ENCODE measurements at regions not wholly inside any gene's neighbourhood (a gene's known extent, or its start where the extent isn't known, plus 50 kb on each side); places are given as distances from the start of the nearest gene placed in this dataset.

DNA sequence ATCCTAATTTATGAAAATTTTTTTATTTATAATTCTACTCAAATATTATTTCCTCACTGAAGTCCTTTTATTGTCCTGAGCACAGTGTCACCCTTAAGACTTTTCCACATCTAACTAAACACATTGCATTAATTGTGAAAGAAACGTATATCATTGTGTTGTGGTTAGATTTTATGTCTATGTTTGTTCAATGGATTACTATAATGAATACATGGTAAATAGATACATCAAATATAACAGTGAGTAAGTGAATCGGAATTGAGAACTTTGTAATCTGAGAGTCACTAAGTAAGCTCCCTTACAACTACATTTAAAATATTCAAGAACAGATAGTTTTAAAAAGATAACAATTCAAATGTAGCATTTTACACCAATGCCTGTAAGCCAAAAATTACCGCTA is 417.6 kb upstream of the PCDH20 start:
- Mint-ChIP-seq H3K9me3 (peaks cover 0 to 6% (median 3%) of the 10 kb centered on the region in 7 donors), H3K4me1 (no peaks in the 10 kb centered on the region), H3K4me3 (no peak overlapping the region), H3K36me3 (no peaks in the 10 kb centered on the region), H3K27ac (no peak overlapping the region), H3K27me3 (no peaks in the 10 kb centered on the region)
- ATAC-seq (ENCODE audit: low read depth in 2 of 2): no peak
- DNase-seq: no peak

DNA sequence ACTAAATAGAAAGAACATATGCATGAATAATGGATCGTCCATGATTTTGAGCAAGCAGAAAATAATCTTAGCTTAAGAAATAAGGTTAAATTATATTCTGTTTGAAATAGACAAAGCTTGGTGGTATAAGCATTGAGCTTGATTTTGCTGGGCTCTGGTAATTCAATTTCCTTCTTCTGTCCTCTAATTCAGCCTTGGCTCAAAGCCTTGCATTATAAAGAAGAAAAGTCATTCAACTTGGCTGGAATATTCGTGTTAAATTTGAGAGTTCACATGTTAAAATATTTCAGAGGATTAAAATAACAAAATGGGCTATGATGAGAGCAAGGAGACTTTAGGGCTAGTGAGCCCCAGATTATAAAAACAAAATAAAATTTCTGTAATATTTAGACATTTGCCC is 415.4 kb upstream of the PCDH20 start:
- H3K27ac Mint-ChIP-seq: no peak overlapping the region
- no peaks in the 10 kb centered on the region for H3K36me3 Mint-ChIP-seq
- DNase-seq (no peak), ATAC-seq (ENCODE audit: low read depth in 2 of 2) (no peak)
- H3K4me1 Mint-ChIP-seq: no peaks in the 10 kb centered on the region
- no peak overlapping the region for H3K4me3 Mint-ChIP-seq
- no peaks in the 10 kb centered on the region for H3K27me3 Mint-ChIP-seq
- H3K9me3 Mint-ChIP-seq: peaks cover 0 to 9% (median 3%) of the 10 kb centered on the region in 7 donors

GRCh38 chr13:61830475-61830874 is 414.8 kb upstream of the PCDH20 start:
- Mint-ChIP-seq H3K9me3 (peaks cover 0 to 7% (median 3%) of the 10 kb centered on the region in 7 donors), H3K27me3 (no peaks in the 10 kb centered on the region), H3K4me1 (no peaks in the 10 kb centered on the region), H3K4me3 (no peak overlapping the region), H3K36me3 (no peaks in the 10 kb centered on the region), H3K27ac (no peak overlapping the region)
- ATAC-seq (ENCODE audit: low read depth in 2 of 2): no peak
- no peak for DNase-seq

DNA sequence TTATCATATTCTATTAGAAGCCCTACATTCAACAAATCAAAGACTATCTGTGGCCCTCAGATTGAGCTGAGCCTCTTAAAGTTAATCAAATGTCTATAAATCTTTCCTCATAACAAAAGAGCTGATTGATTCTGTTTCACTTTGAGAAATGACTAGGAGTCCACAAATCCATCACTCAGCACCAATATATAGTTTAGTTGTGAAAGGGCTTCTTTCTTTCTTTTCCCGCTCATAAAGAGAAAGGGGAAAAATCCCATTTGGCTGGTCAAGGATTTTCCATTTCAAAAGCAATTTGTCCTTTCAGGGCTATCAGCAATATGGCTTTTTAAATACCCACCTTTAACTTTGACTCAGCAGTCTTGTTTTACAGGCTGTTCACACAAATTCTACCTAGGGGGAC is 408.5 kb upstream of the PCDH20 start:
- H3K36me3 Mint-ChIP-seq: no peaks in the 10 kb centered on the region
- no peaks in the 10 kb centered on the region for H3K27me3 Mint-ChIP-seq
- H3K9me3 Mint-ChIP-seq: peaks cover 0 to 8% (median 0%) of the 10 kb centered on the region in 7 donors
- no peaks in the 10 kb centered on the region for H3K4me1 Mint-ChIP-seq
- H3K27ac Mint-ChIP-seq: no peak overlapping the region
- ATAC-seq (ENCODE audit: low read depth in 2 of 2): no peak
- H3K4me3 Mint-ChIP-seq: no peak overlapping the region
- no peak for DNase-seq

DNA sequence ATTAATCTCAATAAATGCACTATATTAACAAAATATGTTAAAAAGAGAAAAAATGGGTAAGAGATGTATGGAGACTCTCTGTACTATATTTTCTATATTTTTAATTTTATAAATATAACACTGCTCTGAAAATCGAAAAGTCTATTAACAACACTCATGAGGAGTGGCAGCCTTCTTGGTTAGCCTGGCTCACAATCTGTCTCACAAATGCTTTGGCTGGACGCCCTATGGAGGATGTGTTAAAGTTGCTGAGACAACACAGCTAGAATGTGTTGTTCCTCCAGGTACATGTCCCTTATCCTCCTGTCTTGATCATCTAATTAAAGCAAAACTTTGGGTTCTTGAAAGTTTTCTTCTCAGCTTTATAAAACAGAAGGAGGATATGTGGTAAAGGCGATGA is 396.6 kb upstream of the PCDH20 start:
- H3K36me3 Mint-ChIP-seq: no peaks in the 10 kb centered on the region
- H3K9me3 Mint-ChIP-seq: peaks cover 0 to 14% (median 8%) of the 10 kb centered on the region in 7 donors
- H3K27me3 Mint-ChIP-seq: no peaks in the 10 kb centered on the region
- no peak overlapping the region for H3K4me3 Mint-ChIP-seq
- DNase-seq: no peak
- ATAC-seq (ENCODE audit: low read depth in 2 of 2): no peak
- no peak overlapping the region for H3K27ac Mint-ChIP-seq
- H3K4me1 Mint-ChIP-seq: no peaks in the 10 kb centered on the region

DNA sequence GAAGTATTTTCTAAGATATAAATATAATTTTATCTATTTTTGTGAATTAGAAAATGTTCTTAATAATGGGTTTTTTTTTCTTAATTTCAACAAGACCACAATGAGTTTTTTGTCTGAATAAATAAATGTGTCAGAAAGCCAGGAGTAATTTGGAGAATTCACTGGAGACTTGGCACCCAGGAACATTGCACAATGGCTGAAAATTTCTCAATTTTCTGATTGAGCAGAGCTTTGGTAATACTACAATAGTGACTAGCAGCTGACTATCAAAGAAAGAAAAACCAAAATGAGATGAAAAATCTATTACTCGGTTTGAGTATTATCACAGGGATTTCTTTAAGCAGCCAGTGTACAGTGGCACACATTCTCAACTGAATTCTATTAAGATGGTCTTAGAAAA is 394.4 kb upstream of the PCDH20 start:
- DNase-seq (no peak), ATAC-seq (ENCODE audit: low read depth in 2 of 2) (no peak)
- H3K36me3 Mint-ChIP-seq: no peaks in the 10 kb centered on the region
- H3K27ac Mint-ChIP-seq: no peak overlapping the region
- H3K4me1 Mint-ChIP-seq: no peaks in the 10 kb centered on the region
- no peak overlapping the region for H3K4me3 Mint-ChIP-seq
- H3K9me3 Mint-ChIP-seq: peaks cover 0 to 18% (median 6%) of the 10 kb centered on the region in 7 donors
- H3K27me3 Mint-ChIP-seq: no peaks in the 10 kb centered on the region

DNA sequence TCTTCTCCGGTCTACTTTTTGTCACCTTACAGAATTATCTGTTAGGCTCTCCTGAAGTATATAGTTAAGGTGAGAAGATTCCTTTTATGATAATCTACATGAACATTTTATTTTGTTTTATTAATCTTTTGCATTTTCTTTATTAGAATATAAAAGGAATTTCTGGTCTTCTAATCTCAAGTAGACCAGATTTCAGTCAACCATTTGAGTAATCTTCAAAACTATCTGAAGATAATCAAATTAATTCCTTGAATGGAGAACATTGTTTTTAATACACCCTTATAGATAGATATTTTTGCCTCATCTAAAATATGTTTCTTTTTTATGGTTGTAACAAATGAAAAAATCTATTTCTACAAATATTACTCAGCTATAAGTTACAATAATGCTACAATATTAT is 381.7 kb upstream of the PCDH20 start:
- H3K36me3 Mint-ChIP-seq: no peaks in the 10 kb centered on the region
- H3K27me3 Mint-ChIP-seq: no peaks in the 10 kb centered on the region
- DNase-seq (no peak), ATAC-seq (ENCODE audit: low read depth in 2 of 2) (no peak)
- no peak overlapping the region for H3K27ac Mint-ChIP-seq
- no peak overlapping the region for H3K4me3 Mint-ChIP-seq
- H3K9me3 Mint-ChIP-seq: peaks cover 0 to 6% (median 0%) of the 10 kb centered on the region in 7 donors
- H3K4me1 Mint-ChIP-seq: no peaks in the 10 kb centered on the region

GRCh38 chr13:61795580-61795979 is 379.9 kb upstream of the PCDH20 start:
- Mint-ChIP-seq H3K27ac (no peak overlapping the region), H3K27me3 (no peaks in the 10 kb centered on the region), H3K36me3 (no peaks in the 10 kb centered on the region), H3K4me1 (no peaks in the 10 kb centered on the region), H3K9me3 (peaks cover 0 to 3% (median 0%) of the 10 kb centered on the region in 7 donors), H3K4me3 (no peak overlapping the region)
- no peak for DNase-seq
- no peak for ATAC-seq (ENCODE audit: low read depth in 2 of 2)

GRCh38 chr13:61779456-61779855 is 363.8 kb upstream of the PCDH20 start:
- H3K36me3 Mint-ChIP-seq: no peaks in the 10 kb centered on the region
- ATAC-seq (ENCODE audit: low read depth in 2 of 2) (no peak), DNase-seq (no peak)
- H3K27me3 Mint-ChIP-seq: no peaks in the 10 kb centered on the region
- H3K4me1 Mint-ChIP-seq: no peaks in the 10 kb centered on the region
- H3K4me3 Mint-ChIP-seq: no peak overlapping the region
- H3K9me3 Mint-ChIP-seq: peaks cover 0 to 11% (median 4%) of the 10 kb centered on the region in 7 donors
- H3K27ac Mint-ChIP-seq: no peak overlapping the region

- no peaks in the 10 kb centered on the region for H3K4me1 Mint-ChIP-seq
- H3K4me3 Mint-ChIP-seq: no peak overlapping the region
- no peaks in the 10 kb centered on the region for H3K36me3 Mint-ChIP-seq
- DNase-seq (no peak), ATAC-seq (ENCODE audit: low read depth in 2 of 2) (no peak)
- no peak overlapping the region for H3K27ac Mint-ChIP-seq
- H3K9me3 Mint-ChIP-seq: peaks cover 0 to 11% (median 4%) of the 10 kb centered on the region in 7 donors
- no peaks in the 10 kb centered on the region for H3K27me3 Mint-ChIP-seq
Measured at GRCh38 chr13:61778531-61778930, 362.9 kb upstream of the PCDH20 start.

DNA sequence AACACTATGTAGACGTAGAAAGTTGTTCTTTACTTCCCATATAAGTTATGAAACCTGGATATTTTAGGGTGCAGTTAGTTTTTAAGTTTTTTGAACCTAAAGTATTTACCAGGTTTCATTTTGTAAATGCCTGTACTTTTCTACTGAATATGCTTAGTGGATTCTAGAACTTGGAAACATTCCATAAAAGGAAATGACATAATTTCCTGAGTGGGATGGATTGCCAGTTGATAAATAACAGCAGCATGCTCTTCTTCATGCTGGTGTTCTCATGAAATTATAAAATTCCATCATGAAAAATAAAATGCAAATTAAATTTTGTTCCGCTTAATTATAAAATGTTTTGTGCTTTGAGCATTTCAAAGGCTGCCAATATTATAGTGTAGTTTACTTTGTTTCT is 362.2 kb upstream of the PCDH20 start:
- DNase-seq (no peak), ATAC-seq (ENCODE audit: low read depth in 2 of 2) (no peak)
- H3K4me1 Mint-ChIP-seq: no peaks in the 10 kb centered on the region
- no peaks in the 10 kb centered on the region for H3K27me3 Mint-ChIP-seq
- peaks cover 0 to 8% (median 4%) of the 10 kb centered on the region in 7 donors for H3K9me3 Mint-ChIP-seq
- H3K36me3 Mint-ChIP-seq: no peaks in the 10 kb centered on the region
- H3K27ac Mint-ChIP-seq: no peak overlapping the region
- no peak overlapping the region for H3K4me3 Mint-ChIP-seq

DNA sequence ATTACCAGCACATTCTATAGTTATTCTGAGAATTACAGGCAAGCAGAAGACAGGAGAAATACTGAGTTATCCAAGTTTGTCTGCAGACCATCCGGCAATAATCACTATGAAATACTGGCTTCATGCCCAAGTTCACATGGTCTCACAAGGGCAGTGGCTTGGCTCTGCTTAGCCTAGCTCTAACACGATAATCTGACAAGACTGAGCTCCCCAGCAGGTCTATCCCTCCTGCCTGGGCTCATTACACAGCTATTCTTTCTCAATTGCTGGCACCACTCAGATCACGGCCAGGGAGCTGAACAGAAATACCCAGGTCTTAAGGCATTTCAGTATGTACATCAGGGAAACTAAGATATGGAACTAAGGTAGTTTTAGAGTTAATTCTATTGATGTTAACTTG is 361.6 kb upstream of the PCDH20 start:
- Mint-ChIP-seq H3K9me3 (peaks cover 0 to 6% (median 4%) of the 10 kb centered on the region in 7 donors), H3K4me1 (no peaks in the 10 kb centered on the region), H3K36me3 (no peaks in the 10 kb centered on the region), H3K27me3 (no peaks in the 10 kb centered on the region), H3K27ac (no peak overlapping the region), H3K4me3 (no peak overlapping the region)
- ATAC-seq (ENCODE audit: low read depth in 2 of 2) (no peak), DNase-seq (no peak)

DNA sequence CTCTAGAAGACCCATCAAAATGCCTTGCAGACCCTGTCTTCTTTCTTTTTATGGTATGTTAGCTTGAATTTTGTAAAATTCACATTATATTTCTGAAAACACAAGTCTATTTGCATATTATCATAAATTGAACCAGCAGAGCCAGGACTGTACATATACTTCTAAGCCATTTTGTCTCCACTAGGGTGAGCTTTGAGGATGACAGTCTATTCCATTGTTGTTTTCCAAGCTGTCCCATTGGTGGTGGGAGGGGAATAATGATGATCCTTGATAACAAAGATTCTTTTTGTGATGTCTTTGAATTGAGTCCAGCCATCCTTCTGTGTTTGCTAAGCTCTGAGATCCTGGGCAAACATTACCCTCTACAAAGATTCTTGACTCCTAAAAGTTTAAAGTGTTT is 359.3 kb upstream of the PCDH20 start:
- ATAC-seq (ENCODE audit: low read depth in 2 of 2) (no peak), DNase-seq (no peak)
- H3K4me3 Mint-ChIP-seq: no peak overlapping the region
- H3K36me3 Mint-ChIP-seq: no peaks in the 10 kb centered on the region
- no peaks in the 10 kb centered on the region for H3K4me1 Mint-ChIP-seq
- no peaks in the 10 kb centered on the region for H3K27me3 Mint-ChIP-seq
- H3K9me3 Mint-ChIP-seq: peaks cover 0 to 6% (median 2%) of the 10 kb centered on the region in 7 donors
- H3K27ac Mint-ChIP-seq: no peak overlapping the region

- no peaks in the 10 kb centered on the region for H3K27me3 Mint-ChIP-seq
- H3K27ac Mint-ChIP-seq: no peak overlapping the region
- H3K36me3 Mint-ChIP-seq: no peaks in the 10 kb centered on the region
- H3K4me3 Mint-ChIP-seq: no peak overlapping the region
- ATAC-seq (ENCODE audit: low read depth in 2 of 2) (no peak), DNase-seq (no peak)
- peaks cover 0 to 4% (median 2%) of the 10 kb centered on the region in 7 donors for H3K9me3 Mint-ChIP-seq
- H3K4me1 Mint-ChIP-seq: no peaks in the 10 kb centered on the region
Measured at GRCh38 chr13:61770681-61771080, 355.0 kb upstream of the PCDH20 start.

DNA sequence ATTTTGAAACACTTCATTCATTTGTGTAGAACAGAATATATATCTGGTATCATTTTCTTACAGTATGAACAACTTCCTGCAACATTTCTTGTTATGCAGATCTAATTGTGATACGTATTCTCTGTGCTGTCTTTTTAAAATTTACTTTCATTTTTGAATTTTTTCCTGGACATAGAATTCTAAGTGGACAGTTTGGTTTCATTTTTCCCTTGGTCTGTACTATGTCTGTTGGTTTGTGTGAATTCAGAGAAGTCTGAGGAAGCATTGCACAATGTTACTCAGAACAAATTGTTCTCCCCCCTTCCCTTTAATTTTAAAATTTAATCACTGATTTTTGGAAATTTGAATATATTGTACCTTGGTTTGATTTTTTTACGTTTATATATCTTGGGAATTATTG is 352.5 kb upstream of the PCDH20 start:
- no peak for ATAC-seq (ENCODE audit: low read depth in 2 of 2)
- Mint-ChIP-seq H3K27me3 (no peaks in the 10 kb centered on the region), H3K4me1 (no peaks in the 10 kb centered on the region), H3K9me3 (peaks cover 0 to 4% (median 3%) of the 10 kb centered on the region in 7 donors), H3K27ac (no peak overlapping the region), H3K4me3 (no peak overlapping the region), H3K36me3 (no peaks in the 10 kb centered on the region)
- DNase-seq: no peak
